Kidney epithelial cell (primary cell): ENCODE measurements at regions not wholly inside any gene's neighbourhood (a gene's known extent, or its start where the extent isn't known, plus 50 kb on each side); places are given as distances from the start of the nearest gene placed in this dataset.

Experiments used
- DNase-seq: peaks from one replicate; pipeline ENCODE4 v3.0.0-alpha.2; 2010; ENCODE audit warnings: low read depth
- H3K27me3 ChIP-seq: 2 replicates; pipeline ENCODE4 v1.6.0; 2011; ENCODE audit warnings: low read length; ENCODE audit not compliant: control insufficient read depth, insufficient read depth
- H3K36me3 ChIP-seq: 2 replicates; pipeline ENCODE4 v1.5.1; 2011; ENCODE audit warnings: low read length; ENCODE audit not compliant: control insufficient read depth, insufficient read depth
- H3K4me3 ChIP-seq: 2 replicates; pipeline ENCODE4 v1.5.1; 2011; ENCODE audit warnings: low read depth, mild to moderate bottlenecking, control low read depth, low read length
- CTCF ChIP-seq: IDR thresholded peaks from 2 replicates; pipeline ENCODE4 v1.5.1; 2011; ENCODE audit warnings: mild to moderate bottlenecking, moderate library complexity, low read length, control low read depth, inconsistent platforms; ENCODE audit not compliant: insufficient read depth, poor library complexity, severe bottlenecking

GRCh38 chr10:34031400-34031799 lies 696.9 kb upstream of the NRP1 start:
- no peaks in the 10 kb centered on the region for H3K27me3 ChIP-seq
- no peak for TF ChIP-seq CTCF
- H3K36me3 ChIP-seq: no peaks in the 10 kb centered on the region
- no peak for DNase-seq
- no peak overlapping the region for H3K4me3 ChIP-seq

DNA sequence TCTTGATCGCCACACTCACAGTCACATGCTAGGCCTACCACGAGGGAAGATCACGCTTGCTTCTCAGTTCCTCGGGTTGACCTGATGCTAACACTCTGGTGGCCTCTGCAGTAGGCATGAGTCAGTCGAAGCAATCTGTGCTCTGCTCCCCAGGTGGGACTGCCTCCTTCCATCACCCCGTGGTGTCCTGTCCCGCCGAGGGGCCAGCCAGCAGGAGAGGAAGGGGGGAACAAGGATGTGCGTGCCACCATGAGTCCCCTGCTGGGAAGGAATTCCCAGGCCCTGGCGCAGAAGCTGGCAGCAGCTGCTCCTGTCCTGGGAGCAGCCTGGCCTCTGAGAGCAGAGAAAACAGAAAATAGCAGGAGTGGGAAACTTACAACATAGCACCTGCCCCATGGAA lies 695.0 kb upstream of the NRP1 start:
- no peak for TF ChIP-seq CTCF
- no peaks in the 10 kb centered on the region for H3K27me3 ChIP-seq
- no peak overlapping the region for H3K4me3 ChIP-seq
- no peak for DNase-seq
- H3K36me3 ChIP-seq: no peaks in the 10 kb centered on the region

GRCh38 chr10:34028936-34029335 lies 694.5 kb upstream of the NRP1 start:
- Histone ChIP-seq H3K4me3 (no peak overlapping the region), H3K36me3 (no peaks in the 10 kb centered on the region), H3K27me3 (no peaks in the 10 kb centered on the region)
- no peak for DNase-seq
- no peak for TF ChIP-seq CTCF

DNA sequence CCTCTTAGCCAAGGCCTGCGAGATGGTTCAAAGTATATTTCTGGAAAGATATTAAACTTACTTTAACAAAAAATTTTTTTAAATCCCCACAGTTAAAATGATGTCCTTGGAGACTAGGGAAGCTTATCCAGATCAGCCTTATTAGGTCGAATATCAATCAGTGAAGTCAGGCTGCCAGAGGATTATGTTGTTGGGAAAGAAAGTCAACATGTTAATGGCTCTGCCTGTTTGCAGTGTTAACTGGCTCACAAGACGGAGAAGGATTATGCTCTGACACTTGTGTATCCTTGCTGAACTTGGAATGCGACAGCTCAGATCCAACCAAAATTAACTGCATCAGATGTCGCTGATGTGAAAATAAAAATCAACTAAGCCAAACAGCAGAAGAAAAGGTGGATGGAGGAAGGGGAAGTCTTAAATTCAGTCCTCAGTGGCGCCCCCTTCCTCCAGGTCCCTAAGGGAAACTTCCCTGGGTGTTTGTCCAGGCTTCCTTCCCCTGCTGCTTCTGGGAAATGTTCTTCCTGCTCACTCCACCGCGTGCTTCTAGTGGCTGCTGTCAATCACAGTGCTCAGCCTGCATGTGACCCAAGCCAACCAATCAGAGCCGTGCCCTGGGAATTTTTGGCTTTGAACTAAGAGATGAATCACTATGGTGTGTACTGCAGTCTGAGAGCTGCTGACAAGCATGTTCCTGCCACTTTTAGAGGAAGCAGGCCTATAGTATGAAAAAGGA lies 690.4 kb upstream of the NRP1 start:
- no peak for DNase-seq
- H3K36me3 ChIP-seq: no peaks in the 10 kb centered on the region
- H3K4me3 ChIP-seq: no peak overlapping the region
- TF ChIP-seq CTCF: no peak
- no peaks in the 10 kb centered on the region for H3K27me3 ChIP-seq

DNA sequence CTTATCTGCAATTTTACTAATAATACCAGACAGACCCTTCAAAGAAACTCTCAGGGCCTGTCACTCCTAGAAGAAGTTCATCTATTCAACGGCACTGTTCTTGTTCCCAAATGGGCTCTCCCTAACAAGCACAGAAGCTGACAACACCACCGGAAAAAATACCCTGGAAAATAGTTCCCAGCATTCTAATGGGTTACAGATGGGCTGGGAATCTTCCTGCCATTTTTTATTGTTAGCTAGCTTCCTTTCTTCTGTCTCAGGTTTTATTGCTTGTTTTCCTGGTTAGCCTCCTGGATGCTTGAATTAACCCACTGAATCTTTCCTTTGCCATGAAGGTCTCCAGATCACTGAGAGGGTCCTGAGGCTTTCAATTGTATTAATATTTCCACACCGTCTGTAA lies 689.8 kb upstream of the NRP1 start:
- no peak overlapping the region for H3K4me3 ChIP-seq
- TF ChIP-seq CTCF: no peak
- no peaks in the 10 kb centered on the region for H3K27me3 ChIP-seq
- no peaks in the 10 kb centered on the region for H3K36me3 ChIP-seq
- DNase-seq: no peak

- DNase-seq: no peak
- Histone ChIP-seq H3K4me3 (no peak overlapping the region), H3K27me3 (no peaks in the 10 kb centered on the region), H3K36me3 (no peaks in the 10 kb centered on the region)
- TF ChIP-seq CTCF: no peak
Measured at GRCh38 chr10:34022195-34022594, 687.7 kb upstream of the NRP1 start.
